ENCODE measurements at regions not wholly inside any gene's neighbourhood (a gene's known extent, or its start where the extent isn't known, plus 50 kb on each side); places are given as distances from the start of the nearest gene placed in this dataset.
"Not testable (repeated sequence)": the region's sequence is repeated elsewhere in the genome, so short reads cannot be mapped to it uniquely, and the experiment has no call there.

DNA sequence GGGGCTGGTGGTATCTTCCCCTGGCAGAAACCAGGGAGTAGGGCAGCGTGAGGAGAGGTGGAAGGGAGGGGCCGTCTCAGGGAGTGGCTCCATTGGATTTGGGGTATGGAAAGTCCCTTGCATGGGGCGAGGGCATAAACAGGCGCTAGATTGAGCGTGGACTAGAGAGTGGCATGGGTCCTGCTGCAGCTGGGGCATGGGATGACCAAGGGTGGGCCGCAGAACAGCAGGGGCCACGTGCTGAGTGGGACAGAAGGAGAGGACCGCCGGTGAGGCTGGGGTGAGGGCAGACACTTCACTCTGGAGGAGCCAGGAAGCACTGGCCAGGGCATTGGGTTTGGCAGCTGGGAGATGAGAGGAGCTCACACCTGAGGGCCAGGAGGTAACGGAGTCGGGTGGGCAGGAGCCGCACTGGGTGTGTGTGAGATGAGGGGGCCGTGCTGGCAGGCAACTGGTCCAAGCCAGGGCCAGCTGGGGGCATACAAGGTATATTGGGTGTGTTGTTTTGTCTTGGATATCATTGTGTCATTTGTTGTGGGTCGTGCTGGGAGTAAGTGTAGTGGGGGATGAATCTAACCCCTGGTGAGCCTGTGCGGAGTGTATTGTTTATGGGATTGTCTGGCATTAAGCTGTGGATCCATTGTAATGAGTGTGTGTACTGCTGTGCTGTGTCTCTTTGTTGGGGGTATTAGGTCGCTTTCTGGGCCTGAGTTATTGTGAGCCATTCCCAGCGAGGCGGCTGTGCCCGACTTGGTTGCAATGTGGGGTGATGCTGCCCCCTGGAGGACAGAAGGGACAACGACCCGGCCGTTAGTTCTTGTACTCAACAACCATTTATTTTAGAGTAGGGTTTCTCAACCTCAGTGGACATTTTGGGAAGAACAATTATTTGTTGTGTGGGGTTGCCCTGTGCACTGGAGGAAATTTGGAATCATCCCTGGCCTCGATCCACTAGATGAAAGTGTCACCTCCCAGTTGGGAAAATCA, 115.3 kb downstream of the ZNF267 start:
- H3K23me2 ChIP-seq (ENCODE audit: low read depth, low read length); H3K18ac ChIP-seq (ENCODE audit: extremely low read depth, low read length); H4K5ac ChIP-seq (ENCODE audit: insufficient read length, low read depth, low read length); H3K79me2 ChIP-seq (ENCODE audit: control insufficient read depth in 1 of 2, insufficient read depth in 2 of 2, low read length in 2 of 2); H3K27me3 ChIP-seq (replicated peaks in 1 of 4; ENCODE audit: control insufficient read depth in 3 of 4, extremely low read depth in 1 of 4, insufficient read depth in 3 of 4, low read length in 3 of 4); H2BK15ac ChIP-seq (ENCODE audit: low read length); H4K91ac ChIP-seq (replicated peaks; ENCODE audit: insufficient read length, low read length); H2BK12ac ChIP-seq (ENCODE audit: low read depth, low read length); H3K56ac ChIP-seq (replicated peaks; ENCODE audit: insufficient read length, low read depth, low read length); H3K23ac ChIP-seq (ENCODE audit: insufficient read length); H3K27ac ChIP-seq (ENCODE audit: low read depth, low read length); FAIRE-seq; H3K14ac ChIP-seq (ENCODE audit: insufficient read length); H3K4me3 ChIP-seq (ENCODE audit: extremely low read depth in 1 of 4, insufficient read depth in 2 of 4, low read depth in 3 of 4, low read length in 4 of 4); H3K4me1 ChIP-seq (replicated peaks in 1 of 4; ENCODE audit: control insufficient read depth in 3 of 4, insufficient read depth in 4 of 4, low read length in 3 of 4); H3K4ac ChIP-seq (replicated peaks; ENCODE audit: insufficient read length, low read depth, low read length); H2BK120ac ChIP-seq (replicated peaks; ENCODE audit: low read depth, low read length); H4K20me1 ChIP-seq (replicated peaks in 1 of 2; ENCODE audit: control insufficient read depth in 1 of 2, insufficient read depth in 2 of 2, low read length in 2 of 2); H2AFZ ChIP-seq (ENCODE audit: low read length); H2BK20ac ChIP-seq (ENCODE audit: low read length); H3K79me1 ChIP-seq (ENCODE audit: low read depth, low read length); CTCF ChIA-PET (ENCODE audit: partially characterized antibody); H3K9ac ChIP-seq (replicated peaks in 1 of 4; ENCODE audit: extremely low read depth in 1 of 4, low read depth in 3 of 4, low read length in 3 of 4); H2AK5ac ChIP-seq (ENCODE audit: low read depth, low read length); H2BK5ac ChIP-seq (ENCODE audit: low read depth, low read length); H4K8ac ChIP-seq (ENCODE audit: extremely low read depth, insufficient read depth, low read length); H3K4me2 ChIP-seq (ENCODE audit: insufficient read depth in 1 of 2, low read depth in 2 of 2, low read length in 2 of 2); H3K36me3 ChIP-seq (ENCODE audit: control insufficient read depth in 2 of 4, insufficient read depth in 4 of 4, low read length in 3 of 4); POLR2A ChIA-PET (ENCODE audit: partially characterized antibody): not testable (repeated sequence)
- 29% methylated on average over 5 of the region's 23 CpGs; no CpG with 5 or more reads in 1 of the 2 experiments for WGBS, 2 experiments (ENCODE audit: extremely low coverage in 1 of 2, insufficient coverage in 1 of 2, insufficient read length in 1 of 2, insufficient replicate concordance in 2 of 2, low coverage in 1 of 2, low lambda C conversion rate in 2 of 2, missing lambda C conversion rate in 1 of 2)
- peaks cover 0 to 22% of the 10 kb centered on the region in 2 experiments; a peak in 1 of 4 replicates for H3K9me3 ChIP-seq (ENCODE audit: insufficient read depth in 2 of 2, low read depth in 1 of 2, low read length in 1 of 2)
- DNase-seq (ENCODE audit: low read depth in 1 of 2, low spot score in 2 of 2) = peak in 1 of 2 experiments; percentile 42
